ENCODE measurements at regions not wholly inside any gene's neighbourhood (a gene's known extent, or its start where the extent isn't known, plus 50 kb on each side); places are given as distances from the start of the nearest gene placed in this dataset.

DNA sequence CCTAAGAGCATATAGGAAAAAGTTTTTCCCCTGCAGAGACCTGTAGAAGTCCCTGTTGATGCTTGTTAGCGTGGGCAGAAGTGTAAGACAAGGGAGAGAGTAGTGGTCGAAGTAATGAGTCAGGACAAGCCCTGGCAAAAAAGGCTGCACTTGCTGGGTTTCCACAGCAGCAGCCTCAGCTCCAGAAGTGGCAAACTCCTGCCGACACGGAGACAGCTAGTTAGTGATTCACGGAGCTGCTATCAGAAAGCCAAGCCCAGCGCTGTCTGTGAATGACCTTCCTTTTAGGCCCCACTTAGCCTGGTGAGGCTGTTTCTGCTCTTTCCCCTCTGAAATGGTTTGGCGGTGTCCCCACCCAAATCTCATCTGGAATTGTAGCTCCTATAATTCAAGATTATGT is 109.1 kb downstream of the FAM50B start:
- Histone ChIP-seq H3K27me3 (ENCODE audit: control insufficient read depth, low read length) (no peaks in the 10 kb centered on the region), H3K79me2 (ENCODE audit: control insufficient read depth, low read length) (no peaks in the 10 kb centered on the region), H3K9me3 (ENCODE audit: control insufficient read depth, insufficient read depth, low read length) (no peaks in the 10 kb centered on the region), H3K4me3 (ENCODE audit: low read length) (no peak overlapping the region), H3F3A (ENCODE audit: control insufficient read depth, insufficient read depth) (no peaks in the 10 kb centered on the region), H3K4me2 (ENCODE audit: low read length) (no peak overlapping the region), H3K27ac (ENCODE audit: low read depth, low read length) (no peak overlapping the region), H4K20me1 (ENCODE audit: control insufficient read depth, insufficient read depth, low read depth, low read length) (no peaks in the 10 kb centered on the region), H3K36me3 (ENCODE audit: control insufficient read depth, low read length) (no peaks in the 10 kb centered on the region), H3K9me2 (replicated peaks; ENCODE audit: control insufficient read depth, low read length) (no peaks in the 10 kb centered on the region), H3K4me1 (ENCODE audit: control insufficient read depth, low read length) (no peaks in the 10 kb centered on the region)
- TF ChIP-seq EZH2phosphoT487 (IDR thresholded peaks at IDR 0.05; ENCODE audit: borderline replicate concordance, low read length), result no peak
- TF ChIP-seq, protein P1, sequence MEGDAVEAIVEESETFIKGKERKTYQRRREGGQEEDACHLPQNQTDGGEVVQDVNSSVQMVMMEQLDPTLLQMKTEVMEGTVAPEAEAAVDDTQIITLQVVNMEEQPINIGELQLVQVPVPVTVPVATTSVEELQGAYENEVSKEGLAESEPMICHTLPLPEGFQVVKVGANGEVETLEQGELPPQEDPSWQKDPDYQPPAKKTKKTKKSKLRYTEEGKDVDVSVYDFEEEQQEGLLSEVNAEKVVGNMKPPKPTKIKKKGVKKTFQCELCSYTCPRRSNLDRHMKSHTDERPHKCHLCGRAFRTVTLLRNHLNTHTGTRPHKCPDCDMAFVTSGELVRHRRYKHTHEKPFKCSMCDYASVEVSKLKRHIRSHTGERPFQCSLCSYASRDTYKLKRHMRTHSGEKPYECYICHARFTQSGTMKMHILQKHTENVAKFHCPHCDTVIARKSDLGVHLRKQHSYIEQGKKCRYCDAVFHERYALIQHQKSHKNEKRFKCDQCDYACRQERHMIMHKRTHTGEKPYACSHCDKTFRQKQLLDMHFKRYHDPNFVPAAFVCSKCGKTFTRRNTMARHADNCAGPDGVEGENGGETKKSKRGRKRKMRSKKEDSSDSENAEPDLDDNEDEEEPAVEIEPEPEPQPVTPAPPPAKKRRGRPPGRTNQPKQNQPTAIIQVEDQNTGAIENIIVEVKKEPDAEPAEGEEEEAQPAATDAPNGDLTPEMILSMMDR (IDR thresholded peaks at IDR 0.05; ENCODE audit: low read depth, low read length, poor library complexity, severe bottlenecking), result no peak

DNA sequence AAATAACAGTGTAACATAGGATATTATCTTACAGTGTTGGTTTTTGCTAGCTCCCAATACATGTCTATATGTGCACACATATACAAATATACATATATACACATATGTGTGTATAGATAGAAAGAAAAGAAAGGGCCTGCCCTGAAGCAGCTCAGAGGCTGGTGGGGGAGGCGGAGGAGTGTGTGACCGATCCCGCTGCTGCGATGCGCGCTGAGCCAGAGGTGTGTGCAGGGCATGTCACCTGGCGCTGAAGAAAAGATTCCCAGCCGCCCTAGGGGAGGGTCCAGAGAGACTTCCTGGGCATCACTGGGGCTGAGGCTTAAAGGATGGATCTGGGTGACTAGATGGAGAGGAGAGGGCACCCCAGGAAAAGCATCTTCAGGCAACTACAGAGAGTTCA is 110.2 kb downstream of the FAM50B start:
- Histone ChIP-seq H3K9me2 (replicated peaks; ENCODE audit: control insufficient read depth, low read length) (no peaks in the 10 kb centered on the region), H3K27me3 (ENCODE audit: control insufficient read depth, low read length) (0 out of 2 replicates have a peak, but pooled peaks cover 3% of the 10 kb centered on the region)
- TF ChIP-seq, protein P1 (IDR thresholded peaks at IDR 0.05; ENCODE audit: low read depth, low read length, poor library complexity, severe bottlenecking), result no peak
- TF ChIP-seq EZH2phosphoT487 (IDR thresholded peaks at IDR 0.05; ENCODE audit: borderline replicate concordance, low read length), result no peak

DNA sequence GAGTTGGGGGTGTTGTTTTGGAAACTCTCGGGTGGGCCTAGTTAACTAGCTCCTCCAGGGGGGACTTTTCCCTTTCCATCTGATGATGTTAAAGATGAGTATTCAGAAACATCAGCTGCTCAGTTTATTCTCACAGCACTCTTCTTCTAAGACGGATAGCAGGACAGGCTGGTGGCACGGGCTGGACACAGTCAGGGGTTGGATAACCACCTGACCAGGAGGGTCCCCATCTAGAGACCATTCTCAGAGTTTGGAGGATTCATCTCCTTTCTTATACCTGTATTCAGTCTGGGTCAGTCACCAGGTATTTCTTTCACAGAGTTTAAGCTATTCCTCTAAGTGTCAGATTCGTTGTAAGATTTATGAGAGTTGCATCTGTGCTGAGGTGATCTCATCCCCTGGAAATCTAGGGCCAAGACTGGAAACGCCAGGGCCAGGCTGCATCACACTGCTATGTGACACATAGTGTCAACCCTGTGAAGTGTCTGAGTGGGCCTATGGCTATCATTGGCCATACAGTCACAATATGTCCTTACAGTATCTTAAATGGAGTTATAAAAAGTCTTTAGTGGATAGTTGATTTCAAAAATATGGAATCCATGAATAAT is 111.7 kb downstream of the FAM50B start:
- no peaks in the 10 kb centered on the region for H4K20me1 ChIP-seq (ENCODE audit: control insufficient read depth, insufficient read depth, low read depth, low read length)
- no peaks in the 10 kb centered on the region for H3K9me3 ChIP-seq (ENCODE audit: control insufficient read depth, insufficient read depth, low read length)
- no peaks in the 10 kb centered on the region for H3K36me3 ChIP-seq (ENCODE audit: control insufficient read depth, low read length)
- H3K79me2 ChIP-seq (ENCODE audit: control insufficient read depth, low read length), result no peaks in the 10 kb centered on the region
- H3K4me3 ChIP-seq (ENCODE audit: low read length), result no peak overlapping the region
- H3K4me1 ChIP-seq (ENCODE audit: control insufficient read depth, low read length), result no peaks in the 10 kb centered on the region
- TF ChIP-seq, protein P1 (IDR thresholded peaks at IDR 0.05; ENCODE audit: low read depth, low read length, poor library complexity, severe bottlenecking), result no peak
- TF ChIP-seq EZH2phosphoT487 (IDR thresholded peaks at IDR 0.05; ENCODE audit: borderline replicate concordance, low read length), result no peak
- no peaks in the 10 kb centered on the region for H3K9me2 ChIP-seq (replicated peaks; ENCODE audit: control insufficient read depth, low read length)
- H3K27ac ChIP-seq (ENCODE audit: low read depth, low read length), result no peak overlapping the region
- H3K4me2 ChIP-seq (ENCODE audit: low read length), result no peak overlapping the region
- H3F3A ChIP-seq (ENCODE audit: control insufficient read depth, insufficient read depth), result no peaks in the 10 kb centered on the region
- 0 out of 2 replicates have a peak, but pooled peaks cover 3% of the 10 kb centered on the region for H3K27me3 ChIP-seq (ENCODE audit: control insufficient read depth, low read length)

More for the DNA sequence above, 110.2 kb downstream of the FAM50B start:
- no peaks in the 10 kb centered on the region for H3K36me3 ChIP-seq (ENCODE audit: control insufficient read depth, low read length)
- no peaks in the 10 kb centered on the region for H3K9me3 ChIP-seq (ENCODE audit: control insufficient read depth, insufficient read depth, low read length)
- no peaks in the 10 kb centered on the region for H4K20me1 ChIP-seq (ENCODE audit: control insufficient read depth, insufficient read depth, low read depth, low read length)
- no peak overlapping the region for H3K27ac ChIP-seq (ENCODE audit: low read depth, low read length)
- H3K4me1 ChIP-seq (ENCODE audit: control insufficient read depth, low read length), result no peaks in the 10 kb centered on the region
- no peaks in the 10 kb centered on the region for H3K79me2 ChIP-seq (ENCODE audit: control insufficient read depth, low read length)
- no peaks in the 10 kb centered on the region for H3F3A ChIP-seq (ENCODE audit: control insufficient read depth, insufficient read depth)
- no peak overlapping the region for H3K4me2 ChIP-seq (ENCODE audit: low read length)
- H3K4me3 ChIP-seq (ENCODE audit: low read length), result no peak overlapping the region

Measured in DOHH2 (cell line).